Endothelial cell of umbilical vein (primary cell): ENCODE measurements at regions not wholly inside any gene's neighbourhood (a gene's known extent, or its start where the extent isn't known, plus 50 kb on each side); places are given as distances from the start of the nearest gene placed in this dataset.

Source experiments
- EZH2 ChIP-seq: IDR thresholded peaks from 2 replicates; pipeline ENCODE4 v1.6.1; 2012; ENCODE audit warnings: borderline replicate concordance, low read depth, mild to moderate bottlenecking, moderate library complexity, low read length, inconsistent platforms; ENCODE audit not compliant: severe bottlenecking
- FOS ChIP-seq: IDR thresholded peaks from 2 replicates; pipeline ENCODE4 v1.6.1; 2011; ENCODE audit warnings: mild to moderate bottlenecking, low read length, moderate library complexity, borderline replicate concordance; ENCODE audit not compliant: insufficient read depth
- POLR2A ChIP-seq: IDR thresholded peaks from 2 replicates; pipeline ENCODE4 v1.6.1; 2012; ENCODE audit warnings: low read depth, mild to moderate bottlenecking, control low read depth, low read length
- POLR2AphosphoS5 ChIP-seq: IDR thresholded peaks from 2 replicates; pipeline ENCODE4 v1.6.1; 2012; ENCODE audit warnings: low read depth, mild to moderate bottlenecking, control low read depth, low read length, moderate library complexity; ENCODE audit not compliant: insufficient read depth
- TF ChIP-seq, protein P1 (sequence below), 2 donors: IDR thresholded peaks; 1 replicate in 1 of 2; 2 replicates in 1 of 2; pipeline ENCODE4 v1.5.1; 2011; ENCODE audit warnings: low read length in 2 of 2, mild to moderate bottlenecking in 2 of 2, moderate library complexity in 2 of 2, control low read depth in 1 of 2, inconsistent platforms in 1 of 2, low read depth in 1 of 2; ENCODE audit not compliant: insufficient read depth in 1 of 2; ENCODE audit errors: extremely low read depth in 1 of 2
- TF ChIP-seq, protein P2 (sequence below): IDR thresholded peaks from 2 replicates; pipeline ENCODE4 v1.6.1; 2011; ENCODE audit not compliant: insufficient read depth, insufficient read length

DNA sequence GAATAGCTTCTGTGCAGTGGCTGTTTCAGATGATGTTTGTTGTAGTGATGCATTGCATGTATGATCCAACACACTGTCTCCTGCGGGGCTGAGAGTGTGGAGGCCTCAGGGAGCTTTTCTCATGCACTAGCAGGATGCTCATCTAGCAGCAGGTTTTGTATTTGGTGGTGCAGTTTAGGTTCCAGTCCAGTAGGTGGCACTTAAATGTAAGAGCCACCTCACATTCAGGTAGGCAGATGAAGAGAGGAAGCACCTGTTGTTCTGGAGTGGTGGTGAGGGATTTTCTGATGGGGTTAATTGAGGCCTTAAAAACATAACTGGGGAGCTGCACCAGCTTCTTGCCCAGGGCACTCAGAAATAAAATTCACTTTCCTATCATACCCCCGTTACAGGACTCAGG, 300.9 kb downstream of the SPIN4 start:
- TF ChIP-seq POLR2A: no peak
- TF ChIP-seq EZH2: no peak
- TF ChIP-seq, protein P1, sequence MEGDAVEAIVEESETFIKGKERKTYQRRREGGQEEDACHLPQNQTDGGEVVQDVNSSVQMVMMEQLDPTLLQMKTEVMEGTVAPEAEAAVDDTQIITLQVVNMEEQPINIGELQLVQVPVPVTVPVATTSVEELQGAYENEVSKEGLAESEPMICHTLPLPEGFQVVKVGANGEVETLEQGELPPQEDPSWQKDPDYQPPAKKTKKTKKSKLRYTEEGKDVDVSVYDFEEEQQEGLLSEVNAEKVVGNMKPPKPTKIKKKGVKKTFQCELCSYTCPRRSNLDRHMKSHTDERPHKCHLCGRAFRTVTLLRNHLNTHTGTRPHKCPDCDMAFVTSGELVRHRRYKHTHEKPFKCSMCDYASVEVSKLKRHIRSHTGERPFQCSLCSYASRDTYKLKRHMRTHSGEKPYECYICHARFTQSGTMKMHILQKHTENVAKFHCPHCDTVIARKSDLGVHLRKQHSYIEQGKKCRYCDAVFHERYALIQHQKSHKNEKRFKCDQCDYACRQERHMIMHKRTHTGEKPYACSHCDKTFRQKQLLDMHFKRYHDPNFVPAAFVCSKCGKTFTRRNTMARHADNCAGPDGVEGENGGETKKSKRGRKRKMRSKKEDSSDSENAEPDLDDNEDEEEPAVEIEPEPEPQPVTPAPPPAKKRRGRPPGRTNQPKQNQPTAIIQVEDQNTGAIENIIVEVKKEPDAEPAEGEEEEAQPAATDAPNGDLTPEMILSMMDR (IDR thresholded peaks at IDR 0.05; ENCODE audit: extremely low read depth in 1 of 2, insufficient read depth in 1 of 2, low read depth in 1 of 2, low read length in 2 of 2): no peak
- no peak for TF ChIP-seq FOS
- TF ChIP-seq, protein P2, sequence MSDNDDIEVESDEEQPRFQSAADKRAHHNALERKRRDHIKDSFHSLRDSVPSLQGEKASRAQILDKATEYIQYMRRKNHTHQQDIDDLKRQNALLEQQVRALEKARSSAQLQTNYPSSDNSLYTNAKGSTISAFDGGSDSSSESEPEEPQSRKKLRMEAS: no peak
- TF ChIP-seq POLR2AphosphoS5: no peak
